ENCODE measurements at regions not wholly inside any gene's neighbourhood (a gene's known extent, or its start where the extent isn't known, plus 50 kb on each side); places are given as distances from the start of the nearest gene placed in this dataset.

- no peak overlapping the region for H3K4me3 ChIP-seq
- H3K36me3 ChIP-seq: no peaks in the 10 kb centered on the region
- DNase-seq: no peak
- intact Hi-C loops (cut with micrococcal nuclease): no loop called here
- H3K4me1 ChIP-seq: peaks cover 50% of the 10 kb centered on the region
- H3K27ac ChIP-seq (replicated peaks): no peak overlapping the region
- TF ChIP-seq CTCF (IDR thresholded peaks at IDR 0.05; ENCODE audit: borderline replicate concordance): no peak
- no peaks in the 10 kb centered on the region for H3K27me3 ChIP-seq (ENCODE audit: low read depth)
- H3K9me3 ChIP-seq (replicated peaks): no peaks in the 10 kb centered on the region
Measured at GRCh38 chr2:128500138-128500800, 181.6 kb upstream of the HS6ST1 start.

- no peak for DNase-seq
- Histone ChIP-seq H3K4me3 (no peak overlapping the region), H3K9me3 (replicated peaks) (no peaks in the 10 kb centered on the region), H3K4me1 (peaks cover 48% of the 10 kb centered on the region), H3K36me3 (no peaks in the 10 kb centered on the region), H3K27ac (replicated peaks) (no peak overlapping the region), H3K27me3 (ENCODE audit: low read depth) (no peaks in the 10 kb centered on the region)
- intact Hi-C loops (cut with micrococcal nuclease): no loop called here
- TF ChIP-seq CTCF (IDR thresholded peaks at IDR 0.05; ENCODE audit: borderline replicate concordance): no peak
Measured at GRCh38 chr2:128501006-128501690, 182.5 kb upstream of the HS6ST1 start.

GRCh38 chr2:128501700-128502099 lies 183.0 kb upstream of the HS6ST1 start:
- H3K4me1 ChIP-seq: peaks cover 45% of the 10 kb centered on the region
- H3K36me3 ChIP-seq: no peaks in the 10 kb centered on the region
- DNase-seq: no peak
- H3K9me3 ChIP-seq (replicated peaks): no peaks in the 10 kb centered on the region
- H3K27ac ChIP-seq (replicated peaks): peak overlapping the region; percentile 51
- TF ChIP-seq CTCF (IDR thresholded peaks at IDR 0.05; ENCODE audit: borderline replicate concordance): no peak
- no peaks in the 10 kb centered on the region for H3K27me3 ChIP-seq (ENCODE audit: low read depth)
- H3K4me3 ChIP-seq: no peak overlapping the region
- intact Hi-C loops (cut with micrococcal nuclease): no loop called here

- Histone ChIP-seq H3K27me3 (ENCODE audit: low read depth) (no peaks in the 10 kb centered on the region), H3K4me1 (peaks cover 45% of the 10 kb centered on the region), H3K9me3 (replicated peaks) (no peaks in the 10 kb centered on the region), H3K36me3 (no peaks in the 10 kb centered on the region), H3K27ac (replicated peaks) (peak overlapping the region; percentile 51), H3K4me3 (no peak overlapping the region)
- no peak for TF ChIP-seq CTCF (IDR thresholded peaks at IDR 0.05; ENCODE audit: borderline replicate concordance)
- DNase-seq: no peak
- intact Hi-C loops (cut with micrococcal nuclease): no loop called here
Measured at GRCh38 chr2:128502200-128502599, 183.5 kb upstream of the HS6ST1 start.

GRCh38 chr2:128502638-128503246 lies 184.1 kb upstream of the HS6ST1 start:
- Histone ChIP-seq H3K4me1 (peaks cover 45% of the 10 kb centered on the region), H3K36me3 (no peaks in the 10 kb centered on the region), H3K27me3 (ENCODE audit: low read depth) (no peaks in the 10 kb centered on the region), H3K4me3 (no peak overlapping the region), H3K9me3 (replicated peaks) (no peaks in the 10 kb centered on the region), H3K27ac (replicated peaks) (no peak overlapping the region)
- intact Hi-C loops (cut with micrococcal nuclease): no loop called here
- DNase-seq: no peak
- TF ChIP-seq CTCF (IDR thresholded peaks at IDR 0.05; ENCODE audit: borderline replicate concordance): no peak

Data from left ventricle myocardium inferior (tissue), 1 donor.